Hematopoietic multipotent progenitor cell treated with erythropoietin and hydrocortisone succinate and interleukin-3 and kit ligand, for 15 days (in vitro differentiated cells): ENCODE measurements at regions not wholly inside any gene's neighbourhood (a gene's known extent, or its start where the extent isn't known, plus 50 kb on each side); places are given as distances from the start of the nearest gene placed in this dataset.
A peak's percentile ranks its signal among the peaks of the same experiment; 100 is the strongest.

ENCODE experiments used
- DNase-seq: peaks from one replicate; pipeline ENCODE4 v3.0.0-alpha.2; 2015; ENCODE audit warnings: low spot score

DNA sequence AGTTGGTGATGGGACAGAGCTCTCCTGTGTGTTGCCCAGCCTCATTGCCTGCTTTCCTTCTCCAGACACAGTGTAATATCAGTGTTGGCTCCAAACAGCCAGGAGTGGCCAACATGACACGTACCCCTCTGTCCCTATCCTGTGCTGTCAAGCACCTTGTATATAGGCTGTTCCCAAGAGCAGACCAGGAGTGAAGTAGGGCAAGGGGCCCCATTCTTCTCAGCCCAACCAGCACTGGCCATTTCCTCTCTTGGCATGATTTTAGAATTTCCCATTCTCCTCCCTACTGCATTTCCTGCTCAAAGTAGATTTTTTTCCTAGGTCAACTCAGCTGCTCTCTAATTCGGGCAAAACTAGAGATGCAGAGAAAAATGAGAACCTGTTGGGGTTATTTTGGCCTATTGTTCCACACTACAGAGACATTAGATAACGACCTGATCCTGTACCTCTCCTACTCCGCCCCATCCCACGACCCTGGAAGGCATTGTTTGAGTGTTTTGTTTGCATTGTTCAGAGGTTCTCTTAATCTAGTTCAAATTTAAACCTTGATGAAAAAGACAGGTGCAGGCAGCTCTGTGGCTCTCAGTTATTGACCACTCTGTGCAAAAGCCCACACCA lies 95.6 kb downstream of the RASSF10 start:
- DNase-seq: no peak

DNA sequence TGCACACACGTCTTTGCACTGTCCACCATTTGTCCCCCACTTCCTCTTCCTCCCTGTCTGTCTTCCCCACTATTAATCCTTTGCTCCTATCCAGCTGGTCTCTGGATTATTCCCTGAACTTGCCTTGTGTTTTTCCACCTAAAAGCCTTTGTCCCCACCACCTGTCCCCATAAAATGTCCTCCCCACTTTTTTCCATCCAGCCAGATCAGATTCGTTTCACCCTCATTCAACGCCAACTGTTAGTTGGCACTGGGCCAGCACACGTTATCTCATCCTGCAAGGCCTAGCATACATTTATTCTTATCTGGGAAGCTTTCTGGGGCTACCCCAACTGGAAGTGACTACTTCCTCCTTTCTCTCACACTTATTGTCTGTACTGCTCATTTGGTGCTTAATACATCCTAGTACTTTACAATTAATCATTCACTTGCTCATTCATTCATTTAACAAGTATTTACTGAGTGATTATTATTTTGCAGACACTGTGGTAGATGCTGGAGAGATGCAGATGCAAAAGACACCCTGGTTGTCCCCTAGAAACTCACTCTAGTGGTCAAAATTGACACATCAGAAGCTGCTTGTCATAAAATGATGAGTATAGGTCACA lies 96.2 kb downstream of the RASSF10 start:
- peak; percentile 14 for DNase-seq

DNA sequence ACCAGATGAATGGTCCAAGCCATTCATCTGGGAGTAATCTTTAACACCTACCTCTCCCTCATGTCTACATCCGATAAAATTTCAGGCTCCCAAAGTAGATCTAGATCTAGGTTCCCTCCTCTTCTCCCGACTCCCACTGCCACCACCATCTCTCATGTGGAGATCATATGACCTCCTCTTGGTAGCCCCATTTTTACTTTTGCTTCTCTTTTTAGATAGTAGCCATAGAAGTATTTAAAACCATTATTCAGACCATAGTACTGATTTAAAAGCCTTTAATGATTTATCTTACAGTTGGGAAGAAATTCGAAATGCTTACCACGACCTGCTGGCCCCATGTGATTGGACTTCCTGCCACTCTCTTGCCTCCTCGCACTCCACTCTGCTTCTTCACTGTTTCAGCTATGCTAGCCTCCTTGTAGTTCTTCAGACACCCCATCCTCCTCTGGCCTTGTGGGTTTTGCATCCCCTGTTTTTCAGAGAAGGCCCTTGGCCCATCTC lies 98.5 kb downstream of the RASSF10 start:
- DNase-seq: no peak

- no peak for DNase-seq
Measured at GRCh38 chr11:13108416-13108815, 99.3 kb downstream of the RASSF10 start.

- no peak for DNase-seq
Measured at GRCh38 chr11:13109616-13110015, 100.5 kb downstream of the RASSF10 start.

GRCh38 chr11:13110145-13110544 lies 101.0 kb downstream of the RASSF10 start:
- no peak for DNase-seq

- DNase-seq: no peak
Measured at GRCh38 chr11:13110929-13111812, 102.1 kb downstream of the RASSF10 start.

DNA sequence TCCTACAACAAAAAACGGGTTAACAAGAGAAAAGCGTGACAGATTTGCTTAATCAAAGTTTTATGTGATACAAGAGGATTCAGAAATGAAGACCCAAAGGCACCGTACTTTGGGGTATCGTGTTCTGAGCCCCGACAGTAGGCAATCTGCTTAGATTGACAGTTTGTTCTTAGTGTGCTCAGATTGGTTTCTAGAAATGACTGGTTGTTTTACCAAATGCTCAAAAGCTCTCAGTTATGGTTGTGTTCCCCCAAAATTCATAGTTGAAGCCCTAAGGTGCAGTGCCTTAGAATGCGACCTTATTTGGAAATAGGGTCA lies 102.7 kb downstream of the RASSF10 start:
- DNase-seq: no peak

DNA sequence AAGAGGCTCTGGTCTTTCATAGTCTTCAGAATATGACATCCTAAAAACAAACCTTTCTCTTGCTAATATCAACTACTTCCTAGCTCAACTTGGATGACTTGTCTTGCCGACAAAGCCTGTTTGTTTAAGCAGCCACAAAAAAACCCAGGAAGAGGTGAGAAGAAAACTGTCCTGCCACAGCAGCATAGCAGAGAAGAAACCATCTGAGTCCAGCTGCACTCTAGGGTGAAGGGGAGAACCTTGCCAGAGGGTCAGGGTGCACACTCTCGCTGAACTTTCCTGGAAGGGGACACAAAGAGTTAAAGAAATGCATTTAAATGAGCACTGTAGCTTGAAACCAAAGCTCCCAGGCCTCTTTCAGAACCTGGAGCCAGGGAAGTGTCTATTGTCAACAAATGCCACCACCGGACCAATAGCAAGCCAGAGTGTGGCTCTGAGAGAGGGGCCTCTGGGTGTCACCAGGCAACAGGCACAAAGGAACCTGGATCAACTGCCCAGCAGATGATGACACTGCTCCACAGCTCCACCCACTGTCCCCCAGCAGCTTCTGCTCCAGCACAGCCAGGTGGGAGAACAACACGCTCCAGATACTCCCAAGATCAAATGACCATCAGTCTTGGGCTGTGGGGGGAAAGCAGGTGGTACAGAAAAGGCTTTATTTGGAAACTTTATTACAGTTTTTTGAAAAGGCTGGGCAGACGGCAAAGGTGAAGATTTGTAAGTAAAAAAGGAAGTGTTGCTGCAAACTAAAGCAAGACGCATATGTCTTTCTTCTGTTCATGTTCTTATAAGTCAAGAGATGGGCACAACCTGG lies 105.7 kb downstream of the RASSF10 start:
- no peak for DNase-seq

GRCh38 chr11:13115380-13115675 lies 106.2 kb downstream of the RASSF10 start:
- DNase-seq: no peak

- DNase-seq: no peak
Measured at GRCh38 chr11:13116491-13116890, 107.4 kb downstream of the RASSF10 start.

DNA sequence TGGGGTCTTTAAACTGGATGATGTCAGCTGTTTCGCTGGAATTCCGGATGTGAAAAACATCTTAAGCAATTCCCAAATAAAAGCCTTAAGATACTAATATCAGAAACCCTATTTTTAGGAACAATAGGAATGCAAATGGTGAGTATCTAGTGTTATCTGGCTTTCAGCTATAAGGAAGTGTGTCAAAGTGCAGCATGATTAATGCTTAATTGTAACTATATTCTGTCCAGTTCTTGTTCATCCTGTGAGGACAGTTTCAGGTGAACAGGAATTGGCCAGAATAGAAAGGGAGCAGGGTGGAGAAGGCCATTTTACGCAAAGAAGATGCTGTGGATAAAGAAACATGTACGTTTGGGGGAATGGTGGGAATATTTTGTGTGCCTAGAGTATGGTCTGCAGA lies 108.2 kb downstream of the RASSF10 start:
- no peak for DNase-seq

- DNase-seq: no peak
Measured at GRCh38 chr11:13118194-13118593, 109.1 kb downstream of the RASSF10 start.

DNA sequence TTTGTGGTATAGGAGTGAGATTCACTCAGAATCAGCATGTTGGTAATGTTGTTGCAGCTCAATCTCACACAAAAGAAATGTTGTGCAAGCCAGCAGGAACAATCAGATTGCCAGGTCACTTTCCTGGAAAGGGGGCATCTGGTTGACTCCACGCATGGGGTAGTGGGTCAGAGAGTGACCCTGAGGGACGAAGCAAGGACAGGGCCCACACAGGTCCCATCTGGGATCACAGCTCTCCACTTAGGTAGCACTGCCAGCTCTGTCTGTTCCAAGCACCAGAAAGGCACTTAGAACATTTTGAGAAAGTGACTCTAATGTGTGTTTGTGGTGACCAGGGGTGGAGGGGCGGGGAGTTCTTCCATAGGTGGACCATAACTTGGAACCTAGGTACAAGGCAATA lies 109.5 kb downstream of the RASSF10 start:
- no peak for DNase-seq

DNA sequence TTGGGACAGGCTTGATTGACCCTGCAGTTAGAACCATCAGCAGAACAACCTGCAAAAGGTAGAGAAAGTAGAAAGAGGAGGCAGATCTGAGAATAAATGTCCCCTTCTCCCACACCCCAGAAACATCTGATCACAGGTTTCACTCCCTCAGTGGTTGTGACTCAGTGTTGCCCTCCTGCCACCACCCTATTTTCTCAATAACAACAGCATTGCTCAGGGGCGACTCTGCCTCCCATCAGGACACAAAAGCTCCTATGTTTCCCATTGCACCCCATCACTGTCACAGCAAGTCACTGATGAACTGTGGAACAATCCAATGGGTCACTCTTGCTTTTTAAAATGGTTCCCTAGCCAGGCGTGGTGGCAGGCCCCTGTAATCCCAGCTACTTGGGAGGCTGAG lies 110.2 kb downstream of the RASSF10 start:
- DNase-seq: no peak

DNA sequence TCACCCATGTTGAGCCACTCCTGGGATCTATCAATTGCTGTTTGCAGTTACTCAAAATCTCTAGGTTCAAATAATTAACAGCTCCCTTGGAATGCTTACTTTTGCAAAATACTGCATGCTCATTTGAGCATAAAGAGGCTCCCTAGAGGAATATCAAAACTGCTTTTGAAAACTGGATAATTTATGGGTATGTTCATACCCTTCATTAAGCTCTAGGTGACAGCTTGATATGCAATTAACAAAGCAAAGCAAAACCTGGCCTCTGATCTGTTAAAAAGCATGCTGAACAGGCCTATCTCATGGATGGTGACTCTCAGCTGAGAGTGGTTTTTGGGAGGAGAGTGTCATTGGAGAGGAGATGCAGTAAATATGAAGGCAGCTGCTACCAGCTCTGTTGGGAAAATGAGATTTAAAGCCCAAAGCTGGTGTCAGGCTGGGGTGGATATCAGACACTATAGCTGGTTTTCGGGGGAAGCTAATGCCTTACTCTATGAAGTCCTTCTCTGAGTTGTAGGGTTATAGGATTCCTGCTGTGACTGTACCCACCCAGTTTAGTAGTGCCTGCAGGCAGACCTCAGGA lies 110.9 kb downstream of the RASSF10 start:
- no peak for DNase-seq

DNA sequence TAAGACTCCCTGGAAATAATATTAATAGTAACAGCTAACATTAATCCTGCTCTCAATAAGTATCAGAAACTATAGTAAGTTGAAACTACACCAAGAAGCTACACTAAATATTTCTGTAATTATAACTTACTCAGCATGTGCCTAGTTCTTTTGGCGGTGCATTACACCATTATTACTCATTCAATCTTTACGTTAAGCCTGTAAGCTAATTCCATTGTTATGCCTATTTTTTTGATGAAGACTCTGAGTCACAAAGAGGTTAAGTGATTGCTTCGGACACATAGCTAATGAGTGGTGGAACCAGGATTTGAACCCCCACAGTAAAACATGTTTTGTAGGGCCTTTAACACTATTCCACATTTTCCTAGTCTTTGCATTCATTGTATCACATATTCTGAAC lies 111.6 kb downstream of the RASSF10 start:
- DNase-seq: no peak

DNA sequence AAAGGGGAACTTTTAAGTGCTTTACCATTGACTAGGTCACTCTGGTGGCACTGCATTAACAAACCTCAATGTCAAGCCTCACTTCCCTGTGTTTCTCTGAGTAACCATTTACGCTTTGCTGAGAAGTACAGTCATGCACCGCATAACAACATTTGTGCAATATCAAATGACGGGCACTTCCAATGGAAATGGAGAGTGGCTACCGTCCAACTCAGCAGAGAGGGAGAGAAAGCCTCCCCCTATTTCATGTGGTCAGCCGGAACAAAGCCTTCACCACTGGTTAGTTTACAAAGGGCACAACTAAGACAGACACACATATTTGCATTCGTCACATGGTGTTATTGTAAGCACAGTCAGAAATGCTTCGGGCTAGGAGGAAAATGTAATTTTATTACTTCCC lies 117.3 kb downstream of the RASSF10 start:
- DNase-seq: no peak

DNA sequence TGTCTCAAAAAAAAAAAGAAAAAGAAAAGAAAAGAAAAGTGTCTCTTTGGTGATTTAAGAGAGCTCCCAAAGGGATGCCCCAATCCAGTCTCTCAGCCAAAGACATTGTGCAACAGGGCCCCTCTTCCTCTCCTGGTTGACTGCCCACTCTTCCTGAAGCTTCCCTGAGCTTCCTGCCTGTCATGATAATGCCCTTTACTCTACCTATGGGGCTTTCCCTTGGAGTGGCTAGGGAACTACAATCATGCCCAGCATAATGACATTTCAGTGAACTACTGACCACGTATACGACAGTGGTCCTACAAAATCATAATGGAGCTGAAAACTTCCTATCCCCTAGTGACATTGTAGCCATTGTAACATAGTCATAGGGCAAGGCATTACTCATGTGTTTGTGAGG lies 118.0 kb downstream of the RASSF10 start:
- no peak for DNase-seq

- no peak for DNase-seq
Measured at GRCh38 chr11:13128354-13128753, 119.2 kb downstream of the RASSF10 start.

DNA sequence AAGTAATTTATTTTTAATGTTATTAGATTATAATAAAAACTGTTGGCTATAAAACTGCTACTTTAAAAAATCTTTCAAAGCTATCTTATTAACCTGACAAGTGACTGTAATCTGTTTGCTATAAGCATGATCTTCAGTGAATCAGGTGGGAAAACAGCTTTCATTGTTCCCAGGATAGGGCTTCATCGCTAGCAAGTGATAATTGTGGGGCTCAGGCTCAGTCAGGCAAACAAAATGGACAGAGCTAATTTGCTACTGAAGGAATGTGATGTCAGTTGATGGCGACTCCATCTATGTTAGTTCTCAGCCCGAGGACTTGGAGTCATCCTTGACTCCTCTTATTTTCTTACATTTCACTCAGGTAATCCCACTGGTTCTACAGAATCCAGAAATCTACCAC lies 125.0 kb downstream of the RASSF10 start:
- no peak for DNase-seq

- no peak for DNase-seq
Measured at GRCh38 chr11:13134886-13135285, 125.8 kb downstream of the RASSF10 start.
